ENCODE measurements at regions not wholly inside any gene's neighbourhood (a gene's known extent, or its start where the extent isn't known, plus 50 kb on each side); places are given as distances from the start of the nearest gene placed in this dataset.
"Not testable (repeated sequence)": the region's sequence is repeated elsewhere in the genome, so short reads cannot be mapped to it uniquely, and the experiment has no call there.

- peaks cover 13% of the 10 kb centered on the region for H3K9me3 Mint-ChIP-seq
- not testable (repeated sequence) for DNase-seq; H3K27ac Mint-ChIP-seq; H3K4me1 Mint-ChIP-seq; H3K36me3 Mint-ChIP-seq (ENCODE audit: low read depth); H3K27me3 Mint-ChIP-seq (ENCODE audit: low read depth, poor library complexity)
- peak overlapping the region; percentile 90 for H3K4me3 Mint-ChIP-seq
Measured at GRCh38 chr9:39463696-39464095, 108.2 kb downstream of the SPATA31A1 start.

GRCh38 chr9:39464122-39464777 lies 108.8 kb downstream of the SPATA31A1 start:
- DNase-seq = peak; percentile 79
- H3K4me3 Mint-ChIP-seq = peak overlapping the region; percentile 90
- H3K4me1 Mint-ChIP-seq; H3K36me3 Mint-ChIP-seq (ENCODE audit: low read depth); H3K27ac Mint-ChIP-seq; H3K27me3 Mint-ChIP-seq (ENCODE audit: low read depth, poor library complexity): not testable (repeated sequence)
- peaks cover 13% of the 10 kb centered on the region for H3K9me3 Mint-ChIP-seq

GRCh38 chr9:39474499-39474898 lies 119.0 kb downstream of the SPATA31A1 start:
- not testable (repeated sequence) for H3K9me3 Mint-ChIP-seq; H3K4me3 Mint-ChIP-seq; DNase-seq; H3K36me3 Mint-ChIP-seq (ENCODE audit: low read depth); H3K27ac Mint-ChIP-seq; H3K27me3 Mint-ChIP-seq (ENCODE audit: low read depth, poor library complexity); H3K4me1 Mint-ChIP-seq

- not testable (repeated sequence) for H3K27ac Mint-ChIP-seq; DNase-seq; H3K4me1 Mint-ChIP-seq; H3K27me3 Mint-ChIP-seq (ENCODE audit: low read depth, poor library complexity); H3K36me3 Mint-ChIP-seq (ENCODE audit: low read depth); H3K9me3 Mint-ChIP-seq; H3K4me3 Mint-ChIP-seq
Measured at GRCh38 chr9:39483073-39483472, 127.6 kb downstream of the SPATA31A1 start.

- not testable (repeated sequence) for H3K36me3 Mint-ChIP-seq (ENCODE audit: low read depth); H3K4me3 Mint-ChIP-seq; H3K27me3 Mint-ChIP-seq (ENCODE audit: low read depth, poor library complexity); DNase-seq; H3K4me1 Mint-ChIP-seq; H3K9me3 Mint-ChIP-seq; H3K27ac Mint-ChIP-seq
Measured at GRCh38 chr9:39483880-39484279, 128.4 kb downstream of the SPATA31A1 start.

- not testable (repeated sequence) for H3K27ac Mint-ChIP-seq; H3K4me1 Mint-ChIP-seq; H3K4me3 Mint-ChIP-seq; H3K9me3 Mint-ChIP-seq; H3K27me3 Mint-ChIP-seq (ENCODE audit: low read depth, poor library complexity); H3K36me3 Mint-ChIP-seq (ENCODE audit: low read depth); DNase-seq
Measured at GRCh38 chr9:39484292-39484691, 128.8 kb downstream of the SPATA31A1 start.

GRCh38 chr9:39487477-39487876 lies 132.0 kb downstream of the SPATA31A1 start:
- not testable (repeated sequence) for H3K36me3 Mint-ChIP-seq (ENCODE audit: low read depth); H3K27me3 Mint-ChIP-seq (ENCODE audit: low read depth, poor library complexity); H3K27ac Mint-ChIP-seq; DNase-seq; H3K9me3 Mint-ChIP-seq; H3K4me1 Mint-ChIP-seq; H3K4me3 Mint-ChIP-seq

GRCh38 chr9:39496248-39496647 lies 140.8 kb downstream of the SPATA31A1 start:
- not testable (repeated sequence) for H3K4me1 Mint-ChIP-seq; H3K4me3 Mint-ChIP-seq; H3K9me3 Mint-ChIP-seq; H3K27ac Mint-ChIP-seq; H3K27me3 Mint-ChIP-seq (ENCODE audit: low read depth, poor library complexity); DNase-seq; H3K36me3 Mint-ChIP-seq (ENCODE audit: low read depth)

- H3K36me3 Mint-ChIP-seq (ENCODE audit: low read depth); H3K27ac Mint-ChIP-seq; DNase-seq; H3K4me1 Mint-ChIP-seq; H3K27me3 Mint-ChIP-seq (ENCODE audit: low read depth, poor library complexity); H3K4me3 Mint-ChIP-seq; H3K9me3 Mint-ChIP-seq: not testable (repeated sequence)
Measured at GRCh38 chr9:39503178-39503577, 147.7 kb downstream of the SPATA31A1 start.

GRCh38 chr9:39527387-39528029 lies 172.0 kb downstream of the SPATA31A1 start:
- DNase-seq = not testable (repeated sequence)

GRCh38 chr9:39532597-39532996 lies 177.1 kb downstream of the SPATA31A1 start:
- not testable (repeated sequence) for H3K4me3 Mint-ChIP-seq

More at GRCh38 chr9:39527387-39528029, 172.0 kb downstream of the SPATA31A1 start:
- H3K9me3 Mint-ChIP-seq; H3K27ac Mint-ChIP-seq; H3K4me3 Mint-ChIP-seq; H3K27me3 Mint-ChIP-seq (ENCODE audit: low read depth, poor library complexity); H3K36me3 Mint-ChIP-seq (ENCODE audit: low read depth); H3K4me1 Mint-ChIP-seq: not testable (repeated sequence)

GRCh38 chr9:39533001-39533762 lies 177.7 kb downstream of the SPATA31A1 start:
- not testable (repeated sequence) for H3K4me1 Mint-ChIP-seq; H3K4me3 Mint-ChIP-seq; DNase-seq; H3K9me3 Mint-ChIP-seq; H3K27ac Mint-ChIP-seq; H3K36me3 Mint-ChIP-seq (ENCODE audit: low read depth); H3K27me3 Mint-ChIP-seq (ENCODE audit: low read depth, poor library complexity)

More at GRCh38 chr9:39532597-39532996, 177.1 kb downstream of the SPATA31A1 start:
- not testable (repeated sequence) for H3K4me1 Mint-ChIP-seq; DNase-seq; H3K36me3 Mint-ChIP-seq (ENCODE audit: low read depth); H3K9me3 Mint-ChIP-seq; H3K27me3 Mint-ChIP-seq (ENCODE audit: low read depth, poor library complexity); H3K27ac Mint-ChIP-seq

- DNase-seq; H3K4me3 Mint-ChIP-seq; H3K9me3 Mint-ChIP-seq; H3K36me3 Mint-ChIP-seq (ENCODE audit: low read depth); H3K27ac Mint-ChIP-seq; H3K27me3 Mint-ChIP-seq (ENCODE audit: low read depth, poor library complexity); H3K4me1 Mint-ChIP-seq: not testable (repeated sequence)
Measured at GRCh38 chr9:39533763-39534548, 178.5 kb downstream of the SPATA31A1 start.

GRCh38 chr9:39534897-39535296 lies 179.4 kb downstream of the SPATA31A1 start:
- H3K27ac Mint-ChIP-seq = not testable (repeated sequence)

More at GRCh38 chr9:39534897-39535296, 179.4 kb downstream of the SPATA31A1 start:
- not testable (repeated sequence) for DNase-seq; H3K27me3 Mint-ChIP-seq (ENCODE audit: low read depth, poor library complexity); H3K4me3 Mint-ChIP-seq; H3K9me3 Mint-ChIP-seq; H3K36me3 Mint-ChIP-seq (ENCODE audit: low read depth); H3K4me1 Mint-ChIP-seq

Measured in nephron progenitor cell (in vitro differentiated cells).